GM19467 (cell line): ENCODE measurements at regions not wholly inside any gene's neighbourhood (a gene's known extent, or its start where the extent isn't known, plus 50 kb on each side); places are given as distances from the start of the nearest gene placed in this dataset.
"Not testable (repeated sequence)": the region's sequence is repeated elsewhere in the genome, so short reads cannot be mapped to it uniquely, and the experiment has no call there.

ENCODE experiments used
- ATAC-seq: cut with Tn5 transposase; IDR thresholded peaks from one replicate; pipeline ENCODE4 v1.9.1; 2021; ENCODE audit warnings: mild to moderate bottlenecking, moderate library complexity; ENCODE audit not compliant: unreplicated experiment

DNA sequence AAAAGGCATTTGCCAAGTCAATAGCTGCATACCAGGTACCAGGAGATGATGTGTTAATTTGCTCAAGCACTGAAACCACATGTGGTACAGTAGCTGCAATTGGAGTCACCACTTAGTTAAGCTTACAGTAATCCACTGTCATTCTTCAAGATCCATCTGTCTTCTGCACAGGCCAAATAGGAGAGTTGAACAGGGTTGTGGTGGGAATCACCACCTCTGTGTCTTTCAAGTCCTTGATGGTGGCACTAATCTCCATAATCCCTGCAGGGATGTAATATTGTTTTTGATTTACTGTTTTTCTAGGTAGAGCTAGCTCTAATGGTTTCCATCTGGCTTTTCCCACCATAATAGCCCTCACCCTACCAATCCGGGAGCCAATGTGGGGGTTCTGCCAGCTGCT lies 91.9 kb downstream of the FCRL5 start:
- ATAC-seq: no peak

- no peak for ATAC-seq
These were observed 95.0 kb downstream of the FCRL5 start for GRCh38 chr1:157457279-157457678.

GRCh38 chr1:157455318-157455717 lies 97.0 kb downstream of the FCRL5 start:
- ATAC-seq: no peak

- no peak for ATAC-seq
These were observed 102.2 kb downstream of the FCRL5 start for GRCh38 chr1:157450106-157450505.

- no peak for ATAC-seq
These were observed 103.7 kb downstream of the FCRL5 start for GRCh38 chr1:157448636-157449035.

GRCh38 chr1:157446356-157446755 lies 106.0 kb downstream of the FCRL5 start:
- not testable (repeated sequence) for ATAC-seq

DNA sequence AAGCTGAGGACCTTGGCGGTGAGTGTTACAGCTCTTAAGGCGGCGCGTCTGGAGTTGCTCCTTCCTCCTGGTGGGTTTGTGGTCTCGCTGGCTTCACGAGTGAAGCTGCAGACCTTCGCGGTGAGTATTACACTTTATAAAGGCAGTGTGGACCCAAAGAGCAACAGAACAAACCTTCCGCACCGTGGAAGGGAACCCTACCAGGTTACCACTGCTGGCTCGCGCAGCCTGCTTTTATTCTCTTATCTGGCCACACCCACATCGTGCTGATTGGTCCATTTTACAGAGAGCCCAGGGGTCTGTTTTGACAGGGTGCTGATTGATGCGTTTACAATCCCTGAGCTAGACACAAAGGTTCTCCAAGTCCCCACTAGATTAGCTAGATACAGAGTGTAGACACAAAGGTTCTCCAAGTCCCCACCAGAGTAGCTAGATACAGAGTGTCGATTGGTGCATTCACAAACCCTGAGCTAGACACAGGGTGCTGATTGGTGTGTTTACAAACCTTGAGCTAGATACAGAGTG lies 106.6 kb downstream of the FCRL5 start:
- ATAC-seq: not testable (repeated sequence)

DNA sequence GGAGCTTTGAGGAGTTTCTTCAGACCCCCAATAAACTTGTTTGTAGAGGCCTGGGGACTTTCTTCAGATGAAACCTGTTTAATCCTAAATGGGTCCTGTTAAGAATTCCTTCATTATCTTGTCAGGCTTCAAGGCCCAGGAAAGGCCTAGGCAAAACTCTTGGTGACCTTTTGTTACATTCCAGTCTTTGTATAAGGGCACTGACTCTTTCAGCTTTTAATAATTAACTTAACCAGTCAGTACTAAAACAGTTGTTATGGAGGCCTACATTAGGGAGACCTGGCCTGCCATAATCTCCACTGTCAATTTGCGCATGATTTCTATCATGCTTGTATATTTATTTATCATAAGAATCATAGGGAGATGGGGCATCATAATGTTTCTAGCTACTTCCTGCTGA lies 110.2 kb downstream of the FCRL5 start:
- no peak for ATAC-seq

GRCh38 chr1:157439302-157439954 lies 112.9 kb downstream of the FCRL5 start:
- no peak for ATAC-seq

DNA sequence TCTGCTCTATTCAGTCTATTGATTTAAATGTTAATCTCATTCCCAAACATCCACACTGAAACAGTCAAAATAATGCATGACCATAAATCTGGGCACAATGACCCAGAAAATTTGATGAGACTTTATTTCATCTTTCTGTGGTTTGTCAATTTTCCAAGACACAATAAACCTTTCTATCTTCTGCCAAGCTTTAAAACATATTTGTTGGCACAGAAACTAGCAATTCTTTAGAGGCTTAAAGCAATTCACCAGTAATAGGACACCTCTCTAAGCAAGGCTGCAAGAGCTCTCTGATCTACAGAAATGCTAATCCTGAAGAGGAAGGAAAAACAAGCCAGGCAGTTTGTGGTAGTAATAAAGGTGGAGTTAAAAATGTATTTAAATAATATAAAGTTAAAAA lies 113.7 kb downstream of the FCRL5 start:
- ATAC-seq: no peak

DNA sequence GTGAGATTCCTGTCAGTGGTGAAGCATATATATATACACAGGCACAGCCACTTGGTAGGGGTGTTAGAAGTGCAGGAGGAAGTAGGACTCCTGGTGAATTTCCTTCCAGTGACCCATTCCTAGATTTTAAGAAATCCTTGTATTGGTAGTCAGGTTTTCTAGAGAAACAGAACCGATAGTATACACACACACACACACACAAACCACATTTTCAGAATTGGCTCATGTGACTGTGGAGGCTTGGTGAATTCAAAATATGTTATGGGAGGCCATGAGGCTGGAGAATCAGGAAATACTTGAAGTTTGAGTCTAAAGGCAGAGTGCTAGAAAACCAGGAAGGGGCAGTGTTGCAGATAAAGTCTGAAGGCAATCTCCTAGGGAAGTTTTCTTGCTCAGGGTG lies 114.2 kb downstream of the FCRL5 start:
- ATAC-seq: no peak

GRCh38 chr1:157437296-157437695 lies 115.0 kb downstream of the FCRL5 start:
- ATAC-seq: no peak

GRCh38 chr1:157431751-157432150 lies 120.6 kb downstream of the FCRL5 start:
- ATAC-seq: no peak

DNA sequence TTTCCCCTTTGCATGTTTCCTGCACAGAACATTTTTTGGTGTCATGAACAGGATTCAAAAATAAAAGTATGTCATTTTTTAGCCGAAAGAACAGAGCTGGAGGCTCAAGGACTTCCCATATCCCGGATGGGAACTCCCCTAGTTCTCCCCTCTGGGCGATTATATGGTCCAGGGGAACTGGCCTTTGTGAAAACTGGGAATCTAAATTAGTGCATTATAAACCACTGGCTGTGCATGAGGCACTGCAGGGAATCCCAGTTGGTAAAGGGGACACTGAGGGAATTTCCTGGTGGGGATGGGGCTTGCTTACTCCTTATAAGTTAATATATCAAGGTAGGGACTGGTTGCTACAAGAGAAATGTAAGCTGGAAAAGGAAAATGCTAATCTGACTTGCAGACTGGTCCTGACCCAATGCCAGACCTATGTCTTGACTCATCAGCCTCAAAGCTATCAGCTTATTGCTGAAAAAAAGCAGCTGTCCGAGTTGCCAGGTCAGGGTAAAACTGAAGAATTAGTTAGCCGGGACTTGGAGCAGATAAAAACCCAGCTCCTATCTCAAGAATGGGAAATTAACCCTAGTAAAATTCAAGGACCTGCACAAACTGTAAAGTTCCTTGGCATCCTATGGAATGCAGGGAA lies 122.6 kb downstream of the FCRL5 start:
- no peak for ATAC-seq

GRCh38 chr1:157423764-157424163 lies 128.6 kb downstream of the FCRL5 start:
- not testable (repeated sequence) for ATAC-seq

GRCh38 chr1:157419845-157420542 lies 132.3 kb downstream of the FCRL5 start:
- ATAC-seq: no peak

DNA sequence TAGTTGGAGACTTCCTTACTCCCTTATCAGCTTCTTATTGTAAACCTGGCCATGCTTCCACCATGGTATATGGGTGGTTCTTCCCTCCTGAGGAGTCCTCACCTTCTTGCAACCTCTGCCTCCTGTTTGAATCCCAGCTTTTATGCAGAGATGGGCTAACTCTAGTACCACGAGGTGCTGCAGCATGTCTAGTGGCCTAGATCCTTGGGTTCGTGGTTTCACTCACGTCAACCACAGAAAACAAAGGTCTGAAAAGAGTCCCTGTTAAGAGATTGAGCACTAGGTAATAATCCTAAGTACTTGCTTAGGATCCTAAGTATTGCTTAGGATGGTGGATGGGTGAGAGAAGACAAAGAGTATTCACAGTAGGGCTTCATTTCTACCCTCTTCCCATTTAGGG lies 133.7 kb downstream of the FCRL5 start:
- ATAC-seq: no peak

DNA sequence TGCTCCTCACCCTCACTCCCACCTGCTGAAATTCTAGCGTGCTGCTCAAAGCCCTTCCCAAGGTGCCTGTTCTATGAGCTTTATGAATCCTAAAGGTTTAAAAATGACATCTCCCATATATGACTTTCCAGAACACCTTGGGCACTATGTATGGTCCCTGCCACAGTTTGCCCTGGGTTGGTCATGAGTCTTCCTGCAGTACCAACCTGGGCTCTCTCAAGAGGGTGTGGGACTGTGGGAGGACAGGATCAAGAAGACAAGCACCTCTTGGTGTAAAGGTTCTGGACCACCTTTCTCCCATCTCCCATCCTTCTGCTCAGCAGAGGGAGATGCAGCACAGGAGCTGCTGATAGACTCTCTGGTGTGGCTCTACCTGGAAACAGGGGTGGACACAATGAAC lies 134.1 kb downstream of the FCRL5 start:
- ATAC-seq: no peak

DNA sequence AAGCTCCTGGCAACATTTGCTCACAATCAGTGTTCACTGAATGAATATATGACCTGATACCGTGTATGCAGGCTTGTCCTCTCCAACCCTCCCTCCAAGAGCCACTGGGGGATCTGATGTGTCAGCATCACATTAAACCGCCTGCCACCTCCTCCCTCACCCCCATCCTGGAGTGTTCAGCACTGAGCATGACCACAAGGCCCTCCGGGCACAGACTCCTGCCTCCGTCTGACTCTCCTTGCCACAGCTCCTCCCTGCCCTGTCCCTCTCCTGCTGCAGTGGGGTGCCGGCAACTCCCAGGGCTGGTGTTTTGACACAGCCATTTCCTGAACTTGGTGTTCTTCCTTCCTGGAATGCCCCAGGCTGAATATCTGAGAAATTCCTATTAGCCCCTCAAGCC lies 136.7 kb downstream of the FCRL5 start:
- no peak for ATAC-seq

GRCh38 chr1:157412308-157412707 lies 140.0 kb downstream of the FCRL5 start:
- ATAC-seq: no peak

DNA sequence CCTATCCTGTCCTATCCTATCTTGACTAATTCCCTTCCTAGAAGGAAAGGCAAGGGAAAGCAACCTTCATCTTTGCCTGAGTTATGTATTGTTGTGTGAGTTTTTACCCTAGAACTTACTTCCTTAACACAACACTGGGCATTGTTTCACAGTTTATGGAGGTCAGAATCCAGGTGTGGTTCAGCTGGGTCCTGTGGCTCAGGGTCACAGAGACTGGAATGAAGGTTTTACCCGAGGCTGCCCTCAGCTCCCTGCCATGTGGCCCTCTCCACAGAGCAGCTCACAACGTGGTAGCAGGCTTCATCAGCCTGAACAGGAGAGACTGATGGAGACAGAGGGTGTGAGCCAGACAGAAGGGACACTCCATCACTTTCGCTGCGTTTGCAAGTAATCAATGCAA lies 140.5 kb downstream of the FCRL5 start:
- no peak for ATAC-seq

DNA sequence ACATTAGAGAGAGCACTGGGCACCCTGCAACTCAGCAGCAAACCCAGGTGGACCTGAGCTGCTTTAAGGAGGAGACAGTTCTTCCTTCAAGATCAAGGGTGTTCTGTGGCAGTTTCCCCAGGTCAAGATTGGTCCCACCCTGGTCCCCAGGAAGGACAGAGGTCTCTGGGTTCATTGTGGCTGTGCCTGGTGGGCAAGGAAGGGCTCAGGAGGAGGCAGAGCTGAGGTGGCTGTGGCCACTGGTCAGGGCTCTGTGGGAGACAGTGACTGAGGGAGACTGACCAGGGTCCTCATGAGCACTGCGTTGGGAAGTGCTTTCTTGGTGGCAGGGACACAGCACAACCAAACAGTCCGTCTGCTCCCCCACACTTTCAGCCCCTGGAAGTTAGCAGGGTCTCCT lies 141.3 kb downstream of the FCRL5 start:
- no peak for ATAC-seq
